CD8-positive, alpha-beta memory T cell (primary cell): ENCODE measurements at regions not wholly inside any gene's neighbourhood (a gene's known extent, or its start where the extent isn't known, plus 50 kb on each side); places are given as distances from the start of the nearest gene placed in this dataset.
"Not testable (repeated sequence)": the region's sequence is repeated elsewhere in the genome, so short reads cannot be mapped to it uniquely, and the experiment has no call there.

Experiments
- CTCF ChIA-PET: fragments of 350-600 bp; sonication (Branson Sonifier 250); formaldehyde crosslinking; loops from one replicate; lab custom pipeline; 2021; ENCODE audit warnings: antibody characterized with exemption; lab: Charles Lee
- POLR2A ChIA-PET: fragments of 350-600 bp; sonication (Branson Sonifier 250); formaldehyde crosslinking; loops from one replicate; lab custom pipeline; 2021; ENCODE audit warnings: antibody characterized with exemption; lab: Charles Lee
- DNase-seq, 5 donors: peaks; one replicate each; pipeline versions ENCODE4 v3.0.0 to v3.0.0-alpha.2; 2020 to 2022; ENCODE audit warnings: mixed read lengths in 1 of 5
- H3K27ac ChIP-seq: one replicate; pipeline ENCODE4 v1.7.0; 2013; ENCODE audit warnings: low read depth, mild to moderate bottlenecking, low read length, moderate library complexity
- H3K27me3 ChIP-seq: 2 replicates; pipeline ENCODE4 v1.7.0; 2013; ENCODE audit warnings: low read length, mild to moderate bottlenecking; ENCODE audit not compliant: insufficient read depth, poor library complexity, severe bottlenecking
- H3K36me3 ChIP-seq: 2 replicates; pipeline ENCODE4 v1.7.0; 2013; ENCODE audit warnings: mild to moderate bottlenecking, low read length, moderate library complexity; ENCODE audit not compliant: insufficient read depth
- H3K4me1 ChIP-seq: 2 replicates; pipeline ENCODE4 v1.7.0; 2013; ENCODE audit warnings: mild to moderate bottlenecking, low read length, moderate library complexity; ENCODE audit not compliant: insufficient read depth
- H3K4me3 ChIP-seq: 2 replicates; pipeline ENCODE4 v1.7.0; 2013; ENCODE audit warnings: mild to moderate bottlenecking, low read length
- H3K9me3 ChIP-seq: 2 replicates; pipeline ENCODE4 v1.7.0; 2013; ENCODE audit warnings: mild to moderate bottlenecking, low read length
- H3K27ac Mint-ChIP-seq, 8 donors: one replicate each; pipeline ENCODE4 v1.8.0; 2020 to 2021; ENCODE audit warnings: mixed read lengths in 8 of 8, mild to moderate bottlenecking in 6 of 8, inconsistent platforms in 3 of 8, moderate library complexity in 3 of 8
- H3K27me3 Mint-ChIP-seq, 2 donors: one replicate each; pipeline ENCODE4 v1.8.0; 2020 to 2021; ENCODE audit warnings: mixed read lengths in 2 of 2, mild to moderate bottlenecking in 1 of 2, moderate library complexity in 1 of 2
- H3K36me3 Mint-ChIP-seq, 3 donors: one replicate each; pipeline ENCODE4 v1.8.0; 2020 to 2021; ENCODE audit warnings: mixed read lengths in 3 of 3, inconsistent platforms in 1 of 3, mild to moderate bottlenecking in 1 of 3
- H3K4me1 Mint-ChIP-seq, 3 donors: one replicate each; pipeline ENCODE4 v1.8.0; 2020 to 2021; ENCODE audit warnings: mixed read lengths in 3 of 3, inconsistent platforms in 1 of 3, mild to moderate bottlenecking in 1 of 3
- H3K4me3 Mint-ChIP-seq, 7 donors: one replicate each; pipeline ENCODE4 v1.8.0; 2020 to 2021; ENCODE audit warnings: mixed read lengths in 7 of 7, mild to moderate bottlenecking in 6 of 7, moderate library complexity in 4 of 7, inconsistent platforms in 2 of 7
- H3K9me3 Mint-ChIP-seq, 5 donors: one replicate each; pipeline ENCODE4 v1.8.0; 2020 to 2022; ENCODE audit warnings: mixed read lengths in 5 of 5, mild to moderate bottlenecking in 3 of 5, moderate library complexity in 2 of 5, inconsistent platforms in 1 of 5

DNA sequence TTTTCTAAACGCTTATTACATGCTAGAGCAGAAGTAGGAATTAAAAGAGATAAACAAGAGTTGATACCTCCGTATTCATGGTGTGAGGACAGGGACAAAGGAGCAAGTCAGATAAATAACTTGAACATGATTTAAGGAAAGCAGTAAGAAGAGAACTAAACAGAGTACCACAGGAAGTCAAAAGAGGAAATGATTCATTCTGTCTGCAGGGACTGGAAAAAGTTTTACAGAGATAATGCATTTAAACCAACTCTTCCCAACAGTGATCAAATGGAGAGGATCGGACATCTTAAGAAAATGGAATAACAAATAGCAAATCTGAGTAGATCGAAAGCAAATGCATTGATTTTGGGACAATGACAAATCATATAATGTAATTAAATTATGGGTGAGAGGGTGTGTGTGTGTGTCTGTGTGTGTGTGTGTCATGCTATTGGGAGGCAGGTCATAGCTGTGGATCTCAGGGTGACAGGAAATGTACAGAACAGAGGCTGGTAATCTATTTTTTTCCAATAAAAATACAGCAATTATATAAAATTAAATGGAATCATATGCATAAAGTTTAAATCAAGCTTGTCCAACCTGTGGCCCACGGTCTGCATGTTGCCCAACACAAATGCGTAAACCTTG is 113.4 kb downstream of the MC4R start:
- DNase-seq: no peak
- H3K27me3 ChIP-seq: no peaks in the 10 kb centered on the region
- POLR2A ChIA-PET: no interaction called here
- no peaks in the 10 kb centered on the region for H3K36me3 ChIP-seq
- H3K4me3 Mint-ChIP-seq: no peak overlapping the region
- no peak overlapping the region for H3K27ac ChIP-seq
- no peaks in the 10 kb centered on the region for H3K4me1 Mint-ChIP-seq
- H3K4me3 ChIP-seq: no peak overlapping the region
- H3K4me1 ChIP-seq: no peaks in the 10 kb centered on the region
- CTCF ChIA-PET: no interaction called here
- H3K36me3 Mint-ChIP-seq: no peaks in the 10 kb centered on the region
- no peaks in the 10 kb centered on the region for H3K27me3 Mint-ChIP-seq
- H3K9me3 ChIP-seq: no peaks in the 10 kb centered on the region
- peaks cover 0 to 13% (median 2%) of the 10 kb centered on the region in 5 donors for H3K9me3 Mint-ChIP-seq
- no peak overlapping the region for H3K27ac Mint-ChIP-seq

DNA sequence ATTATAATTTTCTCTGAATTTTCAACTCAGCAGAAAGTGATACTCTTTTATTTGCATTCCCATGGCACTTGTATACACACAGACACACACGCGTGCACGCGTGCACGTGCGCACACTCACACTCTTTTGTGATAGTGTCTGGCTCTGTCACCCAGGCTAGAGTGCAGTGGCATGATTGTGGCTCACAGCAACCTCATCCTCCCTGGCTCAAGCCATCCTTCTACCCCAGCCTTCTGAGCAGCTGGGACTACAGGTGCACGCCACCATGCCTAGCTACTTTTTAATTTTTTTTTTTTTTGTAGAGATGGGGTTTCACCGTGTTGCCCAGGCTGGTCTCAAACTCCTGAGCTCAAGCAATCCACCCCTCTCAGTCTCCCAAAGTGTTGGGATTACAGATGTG is 123.2 kb downstream of the MC4R start:
- Mint-ChIP-seq H3K4me3 (no peak overlapping the region), H3K9me3 (peaks cover 0 to 6% (median 0%) of the 10 kb centered on the region in 5 donors), H3K4me1 (no peaks in the 10 kb centered on the region), H3K27ac (no peak overlapping the region), H3K27me3 (peaks cover 0 to 4% of the 10 kb centered on the region in 2 donors), H3K36me3 (no peaks in the 10 kb centered on the region)
- no peaks in the 10 kb centered on the region for H3K27me3 ChIP-seq
- DNase-seq: no peak
- H3K4me3 ChIP-seq: no peak overlapping the region
- POLR2A ChIA-PET: no interaction called here
- H3K9me3 ChIP-seq: no peaks in the 10 kb centered on the region
- no peaks in the 10 kb centered on the region for H3K36me3 ChIP-seq
- no peaks in the 10 kb centered on the region for H3K4me1 ChIP-seq
- no peak overlapping the region for H3K27ac ChIP-seq
- CTCF ChIA-PET: no interaction called here

GRCh38 chr18:60248336-60249330 is 123.9 kb downstream of the MC4R start:
- Mint-ChIP-seq H3K4me3 (no peak overlapping the region), H3K36me3 (no peaks in the 10 kb centered on the region), H3K9me3 (peaks cover 0 to 4% (median 0%) of the 10 kb centered on the region in 5 donors), H3K27ac (no peak overlapping the region), H3K4me1 (no peaks in the 10 kb centered on the region), H3K27me3 (peaks cover 0 to 4% of the 10 kb centered on the region in 2 donors)
- no peak for DNase-seq
- no peaks in the 10 kb centered on the region for H3K9me3 ChIP-seq
- H3K4me3 ChIP-seq: no peak overlapping the region
- no peaks in the 10 kb centered on the region for H3K27me3 ChIP-seq
- POLR2A ChIA-PET: no interaction called here
- CTCF ChIA-PET: no interaction called here
- no peaks in the 10 kb centered on the region for H3K36me3 ChIP-seq
- no peaks in the 10 kb centered on the region for H3K4me1 ChIP-seq
- H3K27ac ChIP-seq: no peak overlapping the region

- Mint-ChIP-seq H3K4me1 (no peaks in the 10 kb centered on the region), H3K4me3 (no peak overlapping the region), H3K27ac (no peak overlapping the region), H3K9me3 (peaks cover 0 to 7% (median 0%) of the 10 kb centered on the region in 5 donors), H3K27me3 (peaks cover 0 to 4% of the 10 kb centered on the region in 2 donors), H3K36me3 (no peaks in the 10 kb centered on the region)
- ChIA-PET POLR2A (no interaction called here), CTCF (no interaction called here)
- Histone ChIP-seq H3K4me1 (no peaks in the 10 kb centered on the region), H3K36me3 (no peaks in the 10 kb centered on the region), H3K27ac (no peak overlapping the region), H3K9me3 (no peaks in the 10 kb centered on the region), H3K27me3 (no peaks in the 10 kb centered on the region), H3K4me3 (no peak overlapping the region)
- DNase-seq: no peak
Measured at GRCh38 chr18:60247103-60247502, 125.5 kb downstream of the MC4R start.

- peaks cover 0 to 7% (median 0%) of the 10 kb centered on the region in 5 donors for H3K9me3 Mint-ChIP-seq
- H3K4me3 Mint-ChIP-seq: no peak overlapping the region
Measured at GRCh38 chr18:60246606-60247005, 126.0 kb downstream of the MC4R start.

GRCh38 chr18:60245096-60245495 is 127.5 kb downstream of the MC4R start:
- Histone ChIP-seq H3K9me3 (no peaks in the 10 kb centered on the region), H3K4me1 (no peaks in the 10 kb centered on the region), H3K27ac (no peak overlapping the region), H3K4me3 (no peak overlapping the region), H3K27me3 (no peaks in the 10 kb centered on the region), H3K36me3 (no peaks in the 10 kb centered on the region)
- ChIA-PET POLR2A (no interaction called here), CTCF (no interaction called here)
- Mint-ChIP-seq H3K27me3 (peaks cover 0 to 4% of the 10 kb centered on the region in 2 donors), H3K4me3 (no peak overlapping the region), H3K9me3 (peaks cover 0 to 9% (median 0%) of the 10 kb centered on the region in 5 donors), H3K36me3 (no peaks in the 10 kb centered on the region), H3K27ac (no peak overlapping the region), H3K4me1 (no peaks in the 10 kb centered on the region)
- no peak for DNase-seq

More at GRCh38 chr18:60246606-60247005, 126.0 kb downstream of the MC4R start:
- ChIA-PET POLR2A (no interaction called here), CTCF (no interaction called here)
- no peaks in the 10 kb centered on the region for H3K4me1 Mint-ChIP-seq
- no peak overlapping the region for H3K27ac Mint-ChIP-seq
- DNase-seq: no peak
- peaks cover 0 to 4% of the 10 kb centered on the region in 2 donors for H3K27me3 Mint-ChIP-seq
- no peaks in the 10 kb centered on the region for H3K36me3 Mint-ChIP-seq
- Histone ChIP-seq H3K4me3 (no peak overlapping the region), H3K36me3 (no peaks in the 10 kb centered on the region), H3K27ac (no peak overlapping the region), H3K4me1 (no peaks in the 10 kb centered on the region), H3K9me3 (no peaks in the 10 kb centered on the region), H3K27me3 (no peaks in the 10 kb centered on the region)

- H3K4me3 Mint-ChIP-seq: not testable (repeated sequence)
Measured at GRCh38 chr18:60239024-60239710, 133.4 kb downstream of the MC4R start.

DNA sequence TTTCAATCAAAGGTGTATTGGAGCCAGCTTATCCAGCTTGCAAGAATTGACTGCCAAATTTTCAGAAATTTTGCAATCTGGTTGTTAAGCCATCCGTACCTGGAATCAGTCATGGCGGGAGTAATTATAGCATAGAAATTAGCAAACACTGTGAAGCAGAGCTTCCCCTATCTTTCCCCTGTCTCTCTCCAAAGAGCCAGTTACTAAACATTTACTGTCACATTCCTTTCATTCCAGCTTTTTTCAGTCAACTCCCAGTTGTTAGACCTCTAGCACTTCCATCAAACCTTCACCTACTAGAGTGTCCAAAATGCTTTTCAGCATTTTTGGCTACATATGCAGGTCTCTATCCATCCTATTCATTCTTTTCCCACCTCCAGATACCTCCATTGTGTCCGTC is 137.4 kb downstream of the MC4R start:
- H3K36me3 ChIP-seq: no peaks in the 10 kb centered on the region
- ChIA-PET CTCF (no interaction called here), POLR2A (no interaction called here)
- no peak for DNase-seq
- no peak overlapping the region for H3K4me3 ChIP-seq
- H3K27me3 Mint-ChIP-seq: no peaks in the 10 kb centered on the region
- H3K4me1 ChIP-seq: no peaks in the 10 kb centered on the region
- H3K4me3 Mint-ChIP-seq: no peak overlapping the region
- H3K27me3 ChIP-seq: no peaks in the 10 kb centered on the region
- peaks cover 0 to 2% (median 0%) of the 10 kb centered on the region in 5 donors for H3K9me3 Mint-ChIP-seq
- no peaks in the 10 kb centered on the region for H3K9me3 ChIP-seq
- no peaks in the 10 kb centered on the region for H3K36me3 Mint-ChIP-seq
- no peak overlapping the region for H3K27ac Mint-ChIP-seq
- no peaks in the 10 kb centered on the region for H3K4me1 Mint-ChIP-seq
- H3K27ac ChIP-seq: no peak overlapping the region

More at GRCh38 chr18:60239024-60239710, 133.4 kb downstream of the MC4R start:
- H3K4me1 Mint-ChIP-seq, H3K27ac ChIP-seq, H3K4me3 ChIP-seq, H3K27ac Mint-ChIP-seq, H3K9me3 Mint-ChIP-seq, H3K27me3 Mint-ChIP-seq, H3K4me1 ChIP-seq, H3K36me3 Mint-ChIP-seq, H3K9me3 ChIP-seq, H3K36me3 ChIP-seq, CTCF ChIA-PET, POLR2A ChIA-PET, H3K27me3 ChIP-seq, DNase-seq: not testable (repeated sequence)
